Kidney (tissue), 13 donors: ENCODE measurements at regions not wholly inside any gene's neighbourhood (a gene's known extent, or its start where the extent isn't known, plus 50 kb on each side); places are given as distances from the start of the nearest gene placed in this dataset.

Experiments
- DNase-seq, 5 donors: peaks; one replicate each; pipeline ENCODE4 v3.0.0-alpha.2; 2013 to 2020
- FAIRE-seq: peaks from 2 replicates; lab custom pipeline; 2012; peaks lifted over from hg19 to GRCh38; lab: Jason Lieb, UNC
- H3K27ac ChIP-seq, 2 donors: one replicate each; pipeline ENCODE4 v1.7.0; 2013; ENCODE audit warnings: low read depth in 2 of 2, low read length in 2 of 2, inconsistent platforms in 1 of 2
- H3K27me3 ChIP-seq: one replicate; pipeline ENCODE4 v1.7.1; 2013; ENCODE audit warnings: low read length, inconsistent platforms; ENCODE audit not compliant: control insufficient read depth, insufficient read depth
- H3K36me3 ChIP-seq, 3 donors: one replicate each; pipeline versions ENCODE4 v1.7.0 to v1.7.1; 2013; ENCODE audit warnings: low read length in 3 of 3, control low read depth in 1 of 3, inconsistent platforms in 1 of 3; ENCODE audit not compliant: insufficient read depth in 3 of 3, control insufficient read depth in 2 of 3
- H3K4me1 ChIP-seq, 3 donors: one replicate each; pipeline versions ENCODE4 v1.7.0 to v1.7.1; 2013; ENCODE audit warnings: low read length in 3 of 3, inconsistent platforms in 1 of 3, low read depth in 1 of 3; ENCODE audit not compliant: control insufficient read depth in 2 of 3, insufficient read depth in 2 of 3
- H3K4me3 ChIP-seq, 3 donors: one replicate each; pipeline versions ENCODE4 v1.7.0 to v1.8.1; 2013; ENCODE audit warnings: low read length in 3 of 3, control low read depth in 1 of 3, inconsistent platforms in 1 of 3
- H3K9ac ChIP-seq, 3 donors: one replicate each; pipeline versions ENCODE4 v1.7.0 to v1.7.1; 2013; ENCODE audit warnings: low read length in 3 of 3, control low read depth in 1 of 3, inconsistent platforms in 1 of 3
- H3K9me3 ChIP-seq, 3 donors: one replicate each; pipeline versions ENCODE4 v1.7.0 to v1.7.1; 2013; ENCODE audit warnings: low read length in 3 of 3, control low read depth in 1 of 3, inconsistent platforms in 1 of 3; ENCODE audit not compliant: control insufficient read depth in 2 of 3, insufficient read depth in 1 of 3
- CTCF ChIP-seq: IDR thresholded peaks from 3 replicates; pipeline ENCODE4 v1.5.1; 2012; ENCODE audit warnings: mild to moderate bottlenecking, moderate library complexity, borderline replicate concordance; ENCODE audit not compliant: insufficient read depth; ENCODE audit errors: extremely low read depth
- intact Hi-C: fragments of 100-400 bp; cut with DNase I; formaldehyde crosslinking; loops from one replicate; pipeline ENCODE4 v1.11.1; 2022
- donor health status: control.
- donor health status: control.
- donor health status: control.
- donor health status: control.
- donor health status: control.
- donor health status: DM: yes; HTN: yes; CAD: no.
- donor health status: Normal renal cell carcinoma (clear cell type).

GRCh38 chr13:88461272-88462009 is 790.3 kb downstream of the SLITRK5 start:
- DNase-seq, result no peak
- TF ChIP-seq CTCF, result no peak

GRCh38 chr13:88464851-88465250 is 793.7 kb downstream of the SLITRK5 start:
- Histone ChIP-seq H3K9ac (no peak overlapping the region), H3K27ac (no peak overlapping the region), H3K36me3 (no peaks in the 10 kb centered on the region), H3K27me3 (no peaks in the 10 kb centered on the region), H3K4me1 (no peaks in the 10 kb centered on the region), H3K9me3 (no peaks in the 10 kb centered on the region), H3K4me3 (no peak overlapping the region)
- no peak for TF ChIP-seq CTCF
- FAIRE-seq (no peak), DNase-seq (peak in 1 of 5 donors; percentile 35)
- intact Hi-C loops, result no loop called here

More at GRCh38 chr13:88461272-88462009, 790.3 kb downstream of the SLITRK5 start:
- Histone ChIP-seq H3K36me3 (no peaks in the 10 kb centered on the region), H3K27me3 (no peaks in the 10 kb centered on the region), H3K9me3 (no peaks in the 10 kb centered on the region), H3K9ac (no peak overlapping the region), H3K4me3 (no peak overlapping the region), H3K27ac (no peak overlapping the region), H3K4me1 (no peaks in the 10 kb centered on the region)
- no peak for FAIRE-seq
- intact Hi-C loops, result no loop called here

- Histone ChIP-seq H3K36me3 (no peaks in the 10 kb centered on the region), H3K4me1 (no peaks in the 10 kb centered on the region), H3K27ac (no peak overlapping the region), H3K4me3 (no peak overlapping the region), H3K9ac (no peak overlapping the region), H3K27me3 (no peaks in the 10 kb centered on the region), H3K9me3 (no peaks in the 10 kb centered on the region)
- DNase-seq (no peak), FAIRE-seq (no peak)
- intact Hi-C loops, result no loop called here
- no peak for TF ChIP-seq CTCF
Observed at GRCh38 chr13:88472316-88472715, 801.1 kb downstream of the SLITRK5 start.
